Uterus (tissue), 2 donors: ENCODE measurements at regions not wholly inside any gene's neighbourhood (a gene's known extent, or its start where the extent isn't known, plus 50 kb on each side); places are given as distances from the start of the nearest gene placed in this dataset.

ENCODE experiments used
- POLR2A ChIP-seq, 2 donors: fragments of 450-650 bp; IDR thresholded peaks; one replicate each; pipeline ENCODE4 v1.6.1; 2016; ENCODE audit warnings: antibody characterized with exemption in 2 of 2, mild to moderate bottlenecking in 1 of 2, moderate library complexity in 1 of 2
- TF ChIP-seq, protein P1 (sequence below), 4 experiments: fragments of 200-600 bp in 2 of 4; fragments of 450-650 bp in 2 of 4; sonication (generic) in 2 of 4; IDR thresholded peaks; one replicate each; pipeline ENCODE4 v1.5.1; 2016 to 2019; ENCODE audit warnings: antibody characterized with exemption in 4 of 4, mild to moderate bottlenecking in 2 of 4, moderate library complexity in 1 of 4

DNA sequence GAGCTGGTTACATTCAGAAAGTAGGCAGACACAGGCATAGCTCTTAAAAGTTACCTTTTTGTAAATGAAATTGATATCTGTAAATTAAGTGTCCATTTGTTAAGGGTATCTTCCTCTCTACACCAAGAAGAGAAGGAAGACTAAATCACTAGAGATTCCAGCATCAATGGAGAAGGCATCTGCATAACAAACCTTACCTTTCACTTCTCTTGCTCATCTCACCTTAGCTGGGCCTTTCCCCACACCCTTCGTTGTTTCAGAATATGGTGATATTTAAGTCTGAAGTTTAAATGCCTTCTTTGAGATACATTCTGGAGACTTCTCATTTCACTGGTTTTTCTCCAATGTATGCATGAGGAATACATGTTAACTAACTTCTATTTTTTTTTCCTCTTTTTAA, 54.5 kb upstream of the TGFBR2 start:
- TF ChIP-seq, protein P1, sequence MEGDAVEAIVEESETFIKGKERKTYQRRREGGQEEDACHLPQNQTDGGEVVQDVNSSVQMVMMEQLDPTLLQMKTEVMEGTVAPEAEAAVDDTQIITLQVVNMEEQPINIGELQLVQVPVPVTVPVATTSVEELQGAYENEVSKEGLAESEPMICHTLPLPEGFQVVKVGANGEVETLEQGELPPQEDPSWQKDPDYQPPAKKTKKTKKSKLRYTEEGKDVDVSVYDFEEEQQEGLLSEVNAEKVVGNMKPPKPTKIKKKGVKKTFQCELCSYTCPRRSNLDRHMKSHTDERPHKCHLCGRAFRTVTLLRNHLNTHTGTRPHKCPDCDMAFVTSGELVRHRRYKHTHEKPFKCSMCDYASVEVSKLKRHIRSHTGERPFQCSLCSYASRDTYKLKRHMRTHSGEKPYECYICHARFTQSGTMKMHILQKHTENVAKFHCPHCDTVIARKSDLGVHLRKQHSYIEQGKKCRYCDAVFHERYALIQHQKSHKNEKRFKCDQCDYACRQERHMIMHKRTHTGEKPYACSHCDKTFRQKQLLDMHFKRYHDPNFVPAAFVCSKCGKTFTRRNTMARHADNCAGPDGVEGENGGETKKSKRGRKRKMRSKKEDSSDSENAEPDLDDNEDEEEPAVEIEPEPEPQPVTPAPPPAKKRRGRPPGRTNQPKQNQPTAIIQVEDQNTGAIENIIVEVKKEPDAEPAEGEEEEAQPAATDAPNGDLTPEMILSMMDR (IDR thresholded peaks at IDR 0.05), result no peak
- no peak for TF ChIP-seq POLR2A (IDR thresholded peaks at IDR 0.05)
